Breast epithelium (tissue), 4 donors: ENCODE measurements at regions not wholly inside any gene's neighbourhood (a gene's known extent, or its start where the extent isn't known, plus 50 kb on each side); places are given as distances from the start of the nearest gene placed in this dataset.

Experiments used
- DNase-seq, 2 donors: peaks; one replicate each; pipeline ENCODE4 v3.0.0-alpha.2; 2019; ENCODE audit warnings: low spot score in 2 of 2
- H3K27ac ChIP-seq, 2 donors: fragments of 200-600 bp; sonication (generic) in 1 of 2; one replicate each; pipeline ENCODE4 v1.5.1; 2016 to 2019; ENCODE audit warnings: mild to moderate bottlenecking in 1 of 2
- H3K27me3 ChIP-seq, 2 donors: fragments of 200-600 bp; sonication (generic) in 1 of 2; one replicate each; pipeline versions ENCODE4 v1.5.1 to v1.6.0; 2017 to 2019; ENCODE audit warnings: control low read depth in 1 of 2, mild to moderate bottlenecking in 1 of 2
- H3K36me3 ChIP-seq: fragments of 200-600 bp; one replicate; pipeline ENCODE4 v1.5.1; 2019
- H3K4me1 ChIP-seq, 2 donors: fragments of 200-600 bp; sonication (generic); one replicate each; pipeline ENCODE4 v1.5.1; 2016 to 2019; ENCODE audit warnings: control low read depth in 1 of 2
- H3K4me3 ChIP-seq, 3 donors: fragments of 200-600 bp; sonication (generic); 1 replicate in 2 of 3; 2 replicates in 1 of 3; pipeline ENCODE4 v1.5.1; 2016 to 2019; ENCODE audit warnings: mild to moderate bottlenecking in 3 of 3, moderate library complexity in 2 of 3
- H3K9me3 ChIP-seq, 2 donors: fragments of 200-600 bp; sonication (generic) in 1 of 2; one replicate each; pipeline ENCODE4 v1.5.1; 2016 to 2019; ENCODE audit warnings: control low read depth in 1 of 2
- CTCF ChIP-seq, 3 donors: fragments of 450-650 bp; IDR thresholded peaks; one replicate each; pipeline ENCODE4 v1.5.1; 2016 to 2017; ENCODE audit warnings: antibody characterized with exemption in 3 of 3, mild to moderate bottlenecking in 3 of 3, moderate library complexity in 3 of 3
- POLR2A ChIP-seq: fragments of 450-650 bp; IDR thresholded peaks from one replicate; pipeline ENCODE4 v1.6.1; 2016; ENCODE audit warnings: antibody characterized with exemption, mild to moderate bottlenecking, moderate library complexity
- POLR2AphosphoS5 ChIP-seq, 3 donors: sonication (generic); formaldehyde crosslinking; IDR thresholded peaks; one replicate each; pipeline ENCODE4 v1.6.1; 2017; ENCODE audit warnings: antibody characterized with exemption in 3 of 3
- intact Hi-C: fragments of 100-400 bp; cut with DNase I; formaldehyde crosslinking; loops from one replicate; pipeline ENCODE4 v1.15.1; 2023; ENCODE audit warnings: low total_unique reads

DNA sequence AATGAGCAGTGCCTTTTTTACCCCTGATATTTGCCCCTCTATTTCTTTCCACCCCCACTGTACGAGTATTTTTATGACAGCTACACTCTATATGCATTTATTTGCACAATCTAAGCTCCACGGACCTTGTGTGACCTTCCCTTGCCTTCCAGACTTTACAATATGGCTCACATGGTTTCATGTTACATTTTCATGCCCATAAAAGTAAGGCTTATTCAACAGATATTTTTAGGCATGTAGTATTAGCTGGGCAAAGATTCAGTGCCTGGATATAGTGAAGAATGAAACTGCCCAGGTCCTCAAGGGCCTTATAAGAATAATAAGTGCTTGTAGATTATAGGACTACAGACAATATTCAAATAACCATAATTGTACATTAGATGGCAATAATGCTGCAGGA lies 481.9 kb upstream of the CNTN4 start:
- intact Hi-C loops: no loop called here
- Histone ChIP-seq H3K36me3 (no peaks in the 10 kb centered on the region), H3K4me1 (no peaks in the 10 kb centered on the region), H3K27me3 (no peaks in the 10 kb centered on the region), H3K27ac (no peak overlapping the region), H3K9me3 (no peaks in the 10 kb centered on the region), H3K4me3 (no peak overlapping the region)
- no peak for DNase-seq
- TF ChIP-seq CTCF (IDR thresholded peaks at IDR 0.05) (no peak), POLR2AphosphoS5 (IDR thresholded peaks at IDR 0.05) (no peak), POLR2A (no peak)

DNA sequence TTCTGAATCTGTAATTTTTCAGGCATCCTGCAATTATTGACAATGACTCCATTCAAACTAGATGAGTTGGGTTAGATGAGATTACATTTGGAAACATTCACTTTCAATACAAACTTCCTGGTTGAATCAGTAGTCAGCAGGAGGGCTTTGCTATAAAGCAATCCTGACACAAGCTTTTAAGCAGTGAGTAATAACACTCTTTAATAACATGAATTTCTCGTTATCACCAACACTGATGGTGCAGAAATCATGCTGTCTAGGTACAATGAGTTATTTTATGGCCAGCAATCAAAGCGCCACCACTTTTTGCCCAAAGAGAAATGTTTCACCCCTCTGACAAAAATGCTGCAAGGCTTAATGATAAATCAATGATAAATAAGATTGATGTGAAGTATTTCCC lies 474.8 kb upstream of the CNTN4 start:
- Histone ChIP-seq H3K4me3 (no peak overlapping the region), H3K27me3 (no peaks in the 10 kb centered on the region), H3K4me1 (no peaks in the 10 kb centered on the region), H3K9me3 (no peaks in the 10 kb centered on the region), H3K27ac (no peak overlapping the region), H3K36me3 (no peaks in the 10 kb centered on the region)
- intact Hi-C loops: no loop called here
- no peak for TF ChIP-seq POLR2A
- TF ChIP-seq POLR2AphosphoS5 (IDR thresholded peaks at IDR 0.05): no peak
- no peak for TF ChIP-seq CTCF (IDR thresholded peaks at IDR 0.05)
- DNase-seq: no peak

DNA sequence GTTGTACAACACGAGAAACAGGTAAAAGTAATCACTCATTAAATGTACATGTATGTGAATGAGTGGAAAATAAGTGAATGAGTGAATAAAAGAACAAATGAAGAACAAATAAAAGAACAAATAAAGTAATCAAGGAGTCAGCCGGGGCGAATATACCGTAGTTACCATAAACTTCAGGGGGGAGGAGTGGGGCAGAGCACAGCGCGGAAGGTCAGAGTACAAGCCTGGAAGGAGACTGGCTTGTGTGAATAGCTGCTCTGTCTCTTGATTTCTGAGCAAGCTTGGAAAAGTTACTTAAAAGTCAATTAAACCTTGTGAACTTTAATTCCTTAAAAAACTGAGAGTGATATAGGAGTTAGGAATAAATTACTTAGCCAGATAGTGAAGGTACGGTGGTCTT lies 466.5 kb upstream of the CNTN4 start:
- H3K4me3 ChIP-seq: no peak overlapping the region
- no peaks in the 10 kb centered on the region for H3K9me3 ChIP-seq
- DNase-seq: no peak
- H3K36me3 ChIP-seq: no peaks in the 10 kb centered on the region
- H3K27me3 ChIP-seq: no peaks in the 10 kb centered on the region
- TF ChIP-seq CTCF (IDR thresholded peaks at IDR 0.05) (no peak), POLR2AphosphoS5 (IDR thresholded peaks at IDR 0.05) (no peak), POLR2A (no peak)
- no peak overlapping the region for H3K27ac ChIP-seq
- no peaks in the 10 kb centered on the region for H3K4me1 ChIP-seq
- intact Hi-C loops: no loop called here

DNA sequence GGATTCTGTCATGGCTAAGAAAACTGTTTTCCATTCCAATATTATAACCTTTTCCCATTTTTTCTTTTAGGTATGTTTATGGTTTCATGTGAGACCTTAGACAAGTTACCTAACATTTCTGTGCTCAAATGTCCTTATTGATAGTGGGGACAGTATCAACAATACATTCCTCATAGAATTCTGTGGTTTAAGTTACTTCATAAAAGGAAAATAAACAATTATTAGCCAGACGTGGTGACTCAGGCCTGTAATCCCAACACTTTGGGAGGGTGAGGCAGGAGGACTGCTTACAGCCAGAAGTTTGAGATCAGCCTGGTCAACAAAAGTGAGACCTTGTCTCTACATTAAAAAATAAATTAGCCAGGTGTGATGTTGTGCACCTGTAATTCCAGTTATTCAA lies 436.8 kb upstream of the CNTN4 start:
- TF ChIP-seq CTCF (IDR thresholded peaks at IDR 0.05) (no peak), POLR2A (no peak)
- DNase-seq: no peak
- intact Hi-C loops: no loop called here
- Histone ChIP-seq H3K27me3 (no peaks in the 10 kb centered on the region), H3K4me1 (no peaks in the 10 kb centered on the region), H3K36me3 (no peaks in the 10 kb centered on the region), H3K27ac (no peak overlapping the region), H3K9me3 (no peaks in the 10 kb centered on the region), H3K4me3 (no peak overlapping the region)

DNA sequence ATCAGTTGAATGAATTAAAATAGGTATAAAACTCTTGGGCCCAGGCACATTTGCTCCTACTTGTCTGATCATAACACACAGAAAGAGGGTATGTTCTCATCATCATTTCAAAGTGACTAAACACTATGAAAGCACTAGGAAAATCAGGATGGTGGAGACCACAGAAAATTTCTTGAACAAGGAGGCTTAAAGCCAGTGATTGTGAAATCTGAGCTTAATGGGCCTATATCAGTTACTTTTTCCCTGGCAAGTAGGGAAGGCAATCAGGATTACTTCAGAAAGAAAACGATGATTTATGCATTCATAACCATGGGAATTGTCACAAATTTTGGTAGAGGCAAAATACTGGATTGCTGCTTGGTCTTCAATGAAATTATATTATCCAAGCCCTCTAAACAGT lies 434.4 kb upstream of the CNTN4 start:
- Histone ChIP-seq H3K4me3 (no peak overlapping the region), H3K4me1 (no peaks in the 10 kb centered on the region), H3K27me3 (no peaks in the 10 kb centered on the region), H3K9me3 (no peaks in the 10 kb centered on the region), H3K27ac (no peak overlapping the region), H3K36me3 (no peaks in the 10 kb centered on the region)
- intact Hi-C loops: no loop called here
- no peak for TF ChIP-seq POLR2A
- TF ChIP-seq CTCF (IDR thresholded peaks at IDR 0.05): no peak
- no peak for TF ChIP-seq POLR2AphosphoS5 (IDR thresholded peaks at IDR 0.05)
- DNase-seq: no peak
